ENCODE measurements at regions not wholly inside any gene's neighbourhood (a gene's known extent, or its start where the extent isn't known, plus 50 kb on each side); places are given as distances from the start of the nearest gene placed in this dataset.

DNA sequence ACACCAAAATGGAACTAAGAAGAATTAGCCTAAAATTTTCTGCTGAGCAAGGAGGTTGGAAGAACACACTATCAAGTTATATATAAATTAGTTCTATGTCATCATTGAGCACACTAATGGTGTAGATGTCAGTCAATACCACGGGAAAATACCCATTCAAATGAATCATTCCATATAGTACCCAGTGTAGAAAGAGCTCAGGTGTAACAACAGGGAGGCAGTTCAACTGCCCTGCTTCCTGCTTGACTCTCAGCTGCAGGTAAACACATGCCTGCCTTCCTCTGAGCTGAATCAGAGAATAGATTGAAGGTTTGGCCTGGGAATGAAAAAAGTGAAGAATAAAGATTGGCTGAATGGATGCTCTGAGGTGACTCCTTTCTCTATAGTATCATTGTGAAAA lies 1088.0 kb downstream of the AGBL1 start:
- no peak for TF ChIP-seq POLR2A (IDR thresholded peaks at IDR 0.05; ENCODE audit: low read length)
- no peak for TF ChIP-seq GATA1 (IDR thresholded peaks at IDR 0.05; ENCODE audit: low read depth, low read length)
